GM23248 (cell line): ENCODE measurements at regions not wholly inside any gene's neighbourhood (a gene's known extent, or its start where the extent isn't known, plus 50 kb on each side); places are given as distances from the start of the nearest gene placed in this dataset.

Experiments
- EZH2 ChIP-seq: fragments of 200-600 bp; sonication (generic); IDR thresholded peaks from 2 replicates; pipeline ENCODE4 v1.6.1; 2018; ENCODE audit warnings: antibody characterized with exemption, mild to moderate bottlenecking; ENCODE audit not compliant: insufficient read depth, poor library complexity, severe bottlenecking
- EZH2phosphoT487 ChIP-seq: fragments of 200-600 bp; sonication (generic); IDR thresholded peaks from 2 replicates; pipeline ENCODE4 v1.6.1; 2018; ENCODE audit warnings: antibody characterized with exemption, moderate library complexity, mild to moderate bottlenecking, low read depth; ENCODE audit not compliant: insufficient read depth

DNA sequence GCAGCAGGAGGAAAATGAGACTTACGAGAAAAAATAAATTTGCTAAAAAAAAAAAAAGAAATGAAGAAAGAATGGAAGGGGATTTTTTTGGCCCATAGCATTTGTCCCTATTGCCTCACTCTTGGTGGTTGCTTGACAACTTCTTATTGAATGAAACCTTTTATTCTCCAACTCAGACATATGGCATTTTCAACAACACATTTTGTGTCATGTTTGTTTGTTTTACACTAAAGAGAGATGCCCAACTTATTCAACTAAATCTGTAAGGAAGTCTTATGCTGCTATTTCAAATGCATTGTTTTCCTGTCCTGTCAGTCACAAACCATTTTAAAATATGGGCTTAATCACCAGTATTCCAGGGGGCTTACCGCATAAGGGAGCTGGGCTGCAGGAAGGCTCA lies 409.1 kb upstream of the TENM3 start:
- TF ChIP-seq EZH2phosphoT487 (no peak), EZH2 (no peak)
